ENCODE measurements at regions not wholly inside any gene's neighbourhood (a gene's known extent, or its start where the extent isn't known, plus 50 kb on each side); places are given as distances from the start of the nearest gene placed in this dataset.

- no peak for TF ChIP-seq Cebpa-rat (IDR thresholded peaks at IDR 0.05)
- Histone ChIP-seq H3K9ac (no peak overlapping the region), H3K4me1 (no peaks in the 10 kb centered on the region), H3K4me2 (no peak overlapping the region), H3K9me3 (replicated peaks in 1 of 11) (no peaks in the 10 kb centered on the region), H3K27ac (no peak overlapping the region), H3K4me3 (no peak overlapping the region), H3K36me3 (no peaks in the 10 kb centered on the region), H4K20me1 (no peaks in the 10 kb centered on the region), H3K27me3 (no peaks in the 10 kb centered on the region)
Measured at GRCh38 chr14:98993818-98994217, 278.2 kb downstream of the BCL11B start.

GRCh38 chr14:98994561-98994960 is 277.4 kb downstream of the BCL11B start:
- Histone ChIP-seq H4K20me1 (no peaks in the 10 kb centered on the region), H3K36me3 (no peaks in the 10 kb centered on the region), H3K27me3 (no peaks in the 10 kb centered on the region), H3K9ac (no peak overlapping the region), H3K4me3 (no peak overlapping the region), H3K4me2 (no peak overlapping the region), H3K9me3 (replicated peaks in 1 of 11) (no peaks in the 10 kb centered on the region), H3K27ac (no peak overlapping the region), H3K4me1 (no peaks in the 10 kb centered on the region)
- TF ChIP-seq Cebpa-rat (IDR thresholded peaks at IDR 0.05): no peak

DNA sequence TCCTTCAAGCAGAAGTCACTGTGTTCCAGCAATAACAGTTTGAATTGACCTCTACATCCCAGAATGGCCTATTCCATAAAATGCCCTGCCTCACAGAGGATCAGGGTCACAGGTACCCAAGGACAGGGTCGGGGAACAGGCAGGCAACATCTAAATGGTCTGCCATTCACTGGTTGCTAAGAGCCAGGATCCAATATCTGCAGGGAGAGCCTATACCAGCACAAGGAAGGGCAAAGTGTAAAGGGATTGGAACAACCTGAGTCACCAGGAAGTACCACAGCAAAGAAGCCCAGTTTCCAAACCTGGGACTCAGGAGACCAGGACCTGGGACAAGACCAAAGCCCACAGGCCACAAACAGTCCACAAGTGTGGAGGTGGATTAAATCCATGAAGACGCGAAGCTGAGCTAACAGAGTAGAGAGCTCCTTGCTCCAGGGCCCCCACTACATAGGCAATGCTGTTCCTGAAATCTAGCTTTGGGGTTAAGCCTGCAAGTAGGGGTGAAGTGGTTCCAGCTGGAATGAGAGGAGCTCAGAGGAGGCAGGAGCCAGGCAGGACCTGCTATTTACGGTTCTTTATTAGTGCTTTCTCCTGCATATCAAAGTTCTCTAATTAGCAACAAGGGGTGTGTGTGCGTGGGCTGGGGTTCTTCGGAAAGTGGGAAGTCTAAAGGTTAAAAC is 274.3 kb downstream of the BCL11B start:
- Histone ChIP-seq H3K4me1 (no peaks in the 10 kb centered on the region), H3K9ac (no peak overlapping the region), H4K20me1 (no peaks in the 10 kb centered on the region), H3K27me3 (no peaks in the 10 kb centered on the region), H3K36me3 (no peaks in the 10 kb centered on the region), H3K4me2 (no peak overlapping the region), H3K9me3 (replicated peaks in 1 of 11) (no peaks in the 10 kb centered on the region), H3K4me3 (no peak overlapping the region), H3K27ac (no peak overlapping the region)
- no peak for TF ChIP-seq Cebpa-rat (IDR thresholded peaks at IDR 0.05)

DNA sequence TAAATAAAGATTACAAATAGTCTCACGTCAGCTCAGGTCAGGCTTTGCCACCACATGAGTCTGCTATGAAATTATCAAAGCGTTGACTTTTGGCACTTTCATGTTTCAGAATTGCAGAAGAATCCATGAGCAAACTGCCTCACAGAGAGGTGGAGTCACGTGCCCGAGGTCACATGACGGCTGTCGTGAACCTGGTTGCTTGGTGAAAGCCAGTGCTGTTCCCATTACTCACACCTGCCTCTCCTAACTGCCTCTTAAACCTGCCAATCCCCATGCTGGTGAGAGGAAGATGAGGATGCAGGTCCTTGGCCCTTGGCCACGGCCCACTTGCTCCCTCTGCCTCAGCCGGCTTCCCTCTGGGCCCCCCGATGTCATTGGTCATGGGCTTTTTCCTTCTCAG is 272.7 kb downstream of the BCL11B start:
- Histone ChIP-seq H3K4me1 (no peaks in the 10 kb centered on the region), H3K4me2 (no peak overlapping the region), H3K36me3 (no peaks in the 10 kb centered on the region), H3K4me3 (no peak overlapping the region), H3K27me3 (no peaks in the 10 kb centered on the region), H3K27ac (no peak overlapping the region), H3K9ac (no peak overlapping the region), H3K9me3 (replicated peaks in 1 of 11) (no peaks in the 10 kb centered on the region), H4K20me1 (no peaks in the 10 kb centered on the region)
- no peak for TF ChIP-seq Cebpa-rat (IDR thresholded peaks at IDR 0.05)

- H3K36me3 ChIP-seq: no peaks in the 10 kb centered on the region
- no peak overlapping the region for H3K9ac ChIP-seq
- H3K27me3 ChIP-seq: no peaks in the 10 kb centered on the region
- H3K4me3 ChIP-seq: no peak overlapping the region
- no peaks in the 10 kb centered on the region for H3K4me1 ChIP-seq
- H4K20me1 ChIP-seq: no peaks in the 10 kb centered on the region
- no peak for TF ChIP-seq Cebpa-rat (IDR thresholded peaks at IDR 0.05)
- H3K9me3 ChIP-seq (replicated peaks in 1 of 11): no peaks in the 10 kb centered on the region
- H3K27ac ChIP-seq: no peak overlapping the region
- no peak overlapping the region for H3K4me2 ChIP-seq
Measured at GRCh38 chr14:98999901-99000300, 272.1 kb downstream of the BCL11B start.

DNA sequence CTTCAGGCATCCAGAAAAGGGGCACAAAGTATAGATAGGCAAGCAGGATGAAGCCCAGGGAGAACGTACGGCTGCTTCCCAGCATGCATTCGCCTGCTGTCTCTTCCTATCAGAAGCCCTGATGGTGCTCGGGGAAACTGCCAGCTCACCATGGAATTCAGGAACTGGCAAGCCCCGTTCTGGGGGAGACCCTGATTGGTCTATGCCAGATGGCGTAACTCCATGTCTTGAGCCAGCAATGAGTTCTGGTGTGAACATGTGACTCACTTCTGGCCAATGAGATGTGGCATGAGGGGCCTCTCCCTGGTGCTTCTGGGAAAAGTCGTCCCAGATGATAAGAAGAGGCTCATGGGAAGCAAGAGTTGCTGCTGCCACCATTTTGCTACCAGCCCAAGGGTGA is 270.8 kb downstream of the BCL11B start:
- H3K9me3 ChIP-seq (replicated peaks in 1 of 11): no peaks in the 10 kb centered on the region
- H3K27me3 ChIP-seq: no peaks in the 10 kb centered on the region
- H3K9ac ChIP-seq: no peak overlapping the region
- no peaks in the 10 kb centered on the region for H4K20me1 ChIP-seq
- H3K4me1 ChIP-seq: no peaks in the 10 kb centered on the region
- TF ChIP-seq Cebpa-rat (IDR thresholded peaks at IDR 0.05): no peak
- no peaks in the 10 kb centered on the region for H3K36me3 ChIP-seq
- H3K4me2 ChIP-seq: no peak overlapping the region
- H3K4me3 ChIP-seq: no peak overlapping the region
- H3K27ac ChIP-seq: no peak overlapping the region

GRCh38 chr14:99003646-99004045 is 268.4 kb downstream of the BCL11B start:
- no peak overlapping the region for H3K4me2 ChIP-seq
- H3K4me1 ChIP-seq: no peaks in the 10 kb centered on the region
- no peak overlapping the region for H3K4me3 ChIP-seq
- TF ChIP-seq Cebpa-rat (IDR thresholded peaks at IDR 0.05): no peak
- no peak overlapping the region for H3K9ac ChIP-seq
- H4K20me1 ChIP-seq: no peaks in the 10 kb centered on the region
- H3K27ac ChIP-seq: no peak overlapping the region
- H3K27me3 ChIP-seq: no peaks in the 10 kb centered on the region
- H3K9me3 ChIP-seq (replicated peaks in 1 of 11): peaks cover 0 to 6% (median under 1%) of the 10 kb centered on the region in 11 experiments; a peak in 4 of 22 replicates
- H3K36me3 ChIP-seq: no peaks in the 10 kb centered on the region

GRCh38 chr14:99004112-99004511 is 267.9 kb downstream of the BCL11B start:
- peaks cover 0 to 10% (median 5%) of the 10 kb centered on the region in 11 experiments; a peak in 6 of 22 replicates for H3K9me3 ChIP-seq (replicated peaks in 1 of 11)
- H3K27me3 ChIP-seq: no peaks in the 10 kb centered on the region
- H3K9ac ChIP-seq: no peak overlapping the region
- H3K4me2 ChIP-seq: no peak overlapping the region
- H3K27ac ChIP-seq: no peak overlapping the region
- no peaks in the 10 kb centered on the region for H3K4me1 ChIP-seq
- no peaks in the 10 kb centered on the region for H4K20me1 ChIP-seq
- H3K4me3 ChIP-seq: no peak overlapping the region
- H3K36me3 ChIP-seq: no peaks in the 10 kb centered on the region
- no peak for TF ChIP-seq Cebpa-rat (IDR thresholded peaks at IDR 0.05)

GRCh38 chr14:99006276-99006675 is 265.7 kb downstream of the BCL11B start:
- no peaks in the 10 kb centered on the region for H3K27me3 ChIP-seq

GRCh38 chr14:99007795-99008194 is 264.2 kb downstream of the BCL11B start:
- no peak for TF ChIP-seq Cebpa-rat (IDR thresholded peaks at IDR 0.05)
- Histone ChIP-seq H3K27ac (no peak overlapping the region), H3K4me2 (no peak overlapping the region), H3K36me3 (no peaks in the 10 kb centered on the region), H3K27me3 (no peaks in the 10 kb centered on the region), H4K20me1 (no peaks in the 10 kb centered on the region), H3K9me3 (replicated peaks in 1 of 11) (peaks cover 4 to 29% (median 17%) of the 10 kb centered on the region in 11 experiments; a peak in 11 of 22 replicates), H3K4me3 (no peak overlapping the region), H3K9ac (no peak overlapping the region), H3K4me1 (no peaks in the 10 kb centered on the region)

More at GRCh38 chr14:99006276-99006675, 265.7 kb downstream of the BCL11B start:
- H3K36me3 ChIP-seq: no peaks in the 10 kb centered on the region
- H3K4me3 ChIP-seq: no peak overlapping the region
- H3K9me3 ChIP-seq (replicated peaks in 1 of 11): peaks cover 4 to 29% (median 17%) of the 10 kb centered on the region in 11 experiments; a peak in 11 of 22 replicates
- H4K20me1 ChIP-seq: no peaks in the 10 kb centered on the region
- TF ChIP-seq Cebpa-rat (IDR thresholded peaks at IDR 0.05): no peak
- no peak overlapping the region for H3K4me2 ChIP-seq
- no peak overlapping the region for H3K27ac ChIP-seq
- no peaks in the 10 kb centered on the region for H3K4me1 ChIP-seq
- no peak overlapping the region for H3K9ac ChIP-seq

Measured in BLaER1 treated with 17β-estradiol and CSF1 and Interleukin-3, amounts not matched to agents 10 nM and 100 nM (cell line).